B cell (primary cell): ENCODE measurements at regions not wholly inside any gene's neighbourhood (a gene's known extent, or its start where the extent isn't known, plus 50 kb on each side); places are given as distances from the start of the nearest gene placed in this dataset.

Experiments
- ATAC-seq: fragments of 200-7000 bp; cut with Tn5 transposase; one replicate; pipeline ENCODE4 v1.10.0; 2021; ENCODE audit warnings: low read depth, mild to moderate bottlenecking, moderate number of reproducible peaks, moderate library complexity
- CTCF ChIA-PET: fragments of 350-600 bp; sonication (Branson Sonifier 250); formaldehyde crosslinking; loops from one replicate; lab custom pipeline; 2021; ENCODE audit warnings: antibody characterized with exemption, inconsistent platforms; lab: Charles Lee
- POLR2A ChIA-PET: fragments of 350-600 bp; sonication (Branson Sonifier 250); formaldehyde crosslinking; loops from one replicate; lab custom pipeline; 2021; ENCODE audit warnings: antibody characterized with exemption; lab: Charles Lee
- DNase-seq: peaks from one replicate; pipeline ENCODE4 v3.0.0; 2013
- H2AFZ ChIP-seq: 2 replicates; pipeline ENCODE4 v1.6.1; 2012; ENCODE audit warnings: mild to moderate bottlenecking, low read depth, low read length; ENCODE audit not compliant: insufficient read depth, poor library complexity, severe bottlenecking
- H3K27ac ChIP-seq, 2 donors: 1 replicate in 1 of 2; 2 replicates in 1 of 2; pipeline ENCODE4 v1.5.1; 2012 to 2013; ENCODE audit warnings: low read length in 2 of 2, mild to moderate bottlenecking in 2 of 2, moderate library complexity in 1 of 2
- H3K27me3 ChIP-seq, 4 experiments: fragments of 200-600 bp in 1 of 4; sonication (generic) in 1 of 4; replicated peaks in 1 of 4; 1 replicate in 2 of 4; 2 replicates in 2 of 4; pipeline versions ENCODE4 v1.6.1 to v1.7.0; 2013 to 2016; ENCODE audit warnings: low read length in 3 of 4, mild to moderate bottlenecking in 2 of 4, mixed read lengths in 1 of 4, moderate library complexity in 1 of 4; ENCODE audit not compliant: insufficient read depth in 4 of 4, control insufficient read depth in 3 of 4; ENCODE audit errors: control extremely low read depth in 1 of 4
- H3K36me3 ChIP-seq, 2 experiments: replicated peaks in 1 of 2; 1 replicate in 1 of 2; 2 replicates in 1 of 2; pipeline versions ENCODE4 v1.6.1 to v1.7.1; 2013; ENCODE audit warnings: low read length in 1 of 2; ENCODE audit not compliant: insufficient read depth in 2 of 2, control insufficient read depth in 1 of 2; ENCODE audit errors: control extremely low read depth in 1 of 2, extremely low read depth in 1 of 2
- H3K4me1 ChIP-seq, 2 donors: fragments of 200-600 bp in 1 of 2; sonication (generic) in 1 of 2; 1 replicate in 1 of 2; 2 replicates in 1 of 2; pipeline versions ENCODE4 v1.5.1 to v1.6.1; 2013 to 2017; ENCODE audit warnings: low read length in 2 of 2; ENCODE audit not compliant: control insufficient read depth in 2 of 2, insufficient read depth in 2 of 2
- H3K4me2 ChIP-seq: replicated peaks from 2 replicates; pipeline ENCODE3; 2012; ENCODE audit warnings: mild to moderate bottlenecking, low read depth, low read length; ENCODE audit not compliant: poor library complexity, severe bottlenecking
- H3K4me3 ChIP-seq, 5 experiments: fragments of 200-600 bp in 1 of 5; sonication (generic) in 1 of 5; 1 replicate in 3 of 5; 2 replicates in 2 of 5; pipeline versions ENCODE4 v1.5.1 to v1.7.0; 2011 to 2016; ENCODE audit warnings: low read length in 4 of 5, mild to moderate bottlenecking in 4 of 5, low read depth in 2 of 5, control low read depth in 1 of 5, moderate library complexity in 1 of 5; ENCODE audit not compliant: insufficient read depth in 1 of 5; ENCODE audit errors: control extremely low read depth in 1 of 5, extremely low read depth in 1 of 5
- H3K79me2 ChIP-seq: fragments of 200-600 bp; sonication (generic); one replicate; pipeline ENCODE4 v1.6.0; 2016; ENCODE audit warnings: low read length; ENCODE audit not compliant: control insufficient read depth, insufficient read depth
- H3K9ac ChIP-seq: fragments of 200-600 bp; sonication (generic); 2 replicates; pipeline ENCODE4 v1.6.1; 2017; ENCODE audit warnings: mild to moderate bottlenecking, low read length, moderate library complexity
- H3K9me3 ChIP-seq, 3 donors: one replicate each; pipeline versions ENCODE4 v1.6.1 to v1.7.1; 2013; ENCODE audit warnings: low read length in 2 of 3; ENCODE audit not compliant: control insufficient read depth in 2 of 3, insufficient read depth in 1 of 3; ENCODE audit errors: control extremely low read depth in 1 of 3
- H4K20me1 ChIP-seq: 2 replicates; pipeline ENCODE4 v1.6.0; 2012; ENCODE audit warnings: mild to moderate bottlenecking, low read length; ENCODE audit not compliant: insufficient read depth, control insufficient read depth, poor library complexity, severe bottlenecking
- H3K27ac Mint-ChIP-seq: one replicate; pipeline ENCODE4 v1.8.0; 2021; ENCODE audit warnings: mixed read lengths
- H3K27me3 Mint-ChIP-seq: one replicate; pipeline ENCODE4 v1.8.0; 2021; ENCODE audit warnings: mixed read lengths
- H3K4me1 Mint-ChIP-seq: one replicate; pipeline ENCODE4 v1.8.0; 2021; ENCODE audit warnings: mixed read lengths
- H3K4me3 Mint-ChIP-seq: one replicate; pipeline ENCODE4 v1.8.0; 2021; ENCODE audit warnings: mixed read lengths
- H3K9me3 Mint-ChIP-seq: one replicate; pipeline ENCODE4 v1.8.0; 2022; ENCODE audit warnings: mixed read lengths; ENCODE audit not compliant: insufficient read depth
- CTCF ChIP-seq: fragments of 200-600 bp; IDR thresholded peaks from one replicate; pipeline ENCODE4 v1.8.0; 2022; ENCODE audit warnings: antibody characterized with exemption, mild to moderate bottlenecking
- EZH2 ChIP-seq: IDR thresholded peaks from 2 replicates; pipeline ENCODE4 v1.6.1; 2012; ENCODE audit warnings: borderline replicate concordance, low read depth, mild to moderate bottlenecking, moderate library complexity, low read length; ENCODE audit not compliant: insufficient read depth, poor library complexity, severe bottlenecking
- WGBS: methylation state at CpG from one replicate; pipeline ENCODE4 v1.1.5; 2013; ENCODE audit warnings: missing lambda C conversion rate; ENCODE audit not compliant: insufficient coverage; 5-methylcytosine and 5-hydroxymethylcytosine counted together
- intact Hi-C: fragments of 100-400 bp; cut with micrococcal nuclease; formaldehyde crosslinking; loops from one replicate; pipeline ENCODE4 v1.10.0; 2022

GRCh38 chr12:13537623-13538022, 341.1 kb downstream of the EMP1 start:
- Histone ChIP-seq H3K9me3 (no peaks in the 10 kb centered on the region), H3K9ac (no peak overlapping the region), H3K4me1 (peaks cover 54 to 61% of the 10 kb centered on the region in 2 donors), H3K27ac (peak overlapping the region; percentile 55 to 87), H3K4me3 (no peak overlapping the region), H3K27me3 (no peaks in the 10 kb centered on the region), H3K4me2 (peak overlapping the region; percentile 55), H2AFZ (no peak overlapping the region), H4K20me1 (no peaks in the 10 kb centered on the region), H3K79me2 (no peaks in the 10 kb centered on the region), H3K36me3 (no peaks in the 10 kb centered on the region)
- DNase-seq: peak; percentile 55
- no peak for TF ChIP-seq EZH2
- no peak for TF ChIP-seq CTCF
- Mint-ChIP-seq H3K4me1 (peaks cover 45% of the 10 kb centered on the region), H3K27me3 (no peaks in the 10 kb centered on the region), H3K27ac (peak overlapping the region; percentile 86), H3K9me3 (no peaks in the 10 kb centered on the region), H3K4me3 (peak overlapping the region; percentile 52)
- ChIA-PET CTCF (no interaction called here), POLR2A (no interaction called here)
- intact Hi-C loops: loop anchor here (5.0 kb wide), 2 partner anchors 535 to 620 kb away; partner anchors contain the start of gene HEBP1
- 20% methylated on average over 1 of the region's 2 CpGs for WGBS
- ATAC-seq: peak; percentile 46

GRCh38 chr12:13536219-13536910, 339.8 kb downstream of the EMP1 start:
- Histone ChIP-seq H3K27me3 (no peaks in the 10 kb centered on the region), H3K4me2 (peak overlapping the region; percentile 55), H3K27ac (peak overlapping the region; percentile 60 to 87), H3K9me3 (no peaks in the 10 kb centered on the region), H3K79me2 (no peaks in the 10 kb centered on the region), H3K9ac (peak overlapping the region; percentile 27), H4K20me1 (no peaks in the 10 kb centered on the region), H3K4me3 (no peak overlapping the region), H2AFZ (no peak overlapping the region), H3K4me1 (peaks cover 44 to 52% of the 10 kb centered on the region in 2 donors), H3K36me3 (no peaks in the 10 kb centered on the region)
- Mint-ChIP-seq H3K27me3 (no peaks in the 10 kb centered on the region), H3K9me3 (no peaks in the 10 kb centered on the region), H3K4me1 (peaks cover 45% of the 10 kb centered on the region), H3K4me3 (peak overlapping the region; percentile 56), H3K27ac (peak overlapping the region; percentile 80)
- TF ChIP-seq CTCF: no peak
- TF ChIP-seq EZH2: no peak
- ATAC-seq (peak; percentile 98), DNase-seq (peak; percentile 87)
- 10% methylated on average over 4 of the region's 7 CpGs for WGBS
- ChIA-PET POLR2A (interaction anchor here (0.6 kb wide), 1 partner anchor 618 kb away, joined by 7 read pairs; no protein-coding TSS in a partner anchor), CTCF (interaction anchor here (0.8 kb wide), 1 partner anchor 324 kb away, joined by 3 read pairs; no protein-coding TSS in a partner anchor)
- intact Hi-C loops: loop anchor here (5.0 kb wide), 2 partner anchors 534 to 621 kb away; partner anchors contain the start of gene HEBP1
